PFSK-1 (cell line): ENCODE measurements at regions not wholly inside any gene's neighbourhood (a gene's known extent, or its start where the extent isn't known, plus 50 kb on each side); places are given as distances from the start of the nearest gene placed in this dataset.

Experiments used
- POLR2AphosphoS5 ChIP-seq: IDR thresholded peaks from 2 replicates; pipeline ENCODE4 v1.6.1; 2012; ENCODE audit warnings: low read depth, mild to moderate bottlenecking, control low read depth, low read length, moderate library complexity
- TAF1 ChIP-seq: IDR thresholded peaks from 2 replicates; pipeline ENCODE4 v1.6.1; 2012; ENCODE audit warnings: low read length, control low read depth, borderline replicate concordance; ENCODE audit not compliant: insufficient read depth
- TF ChIP-seq, protein P1 (sequence below), 2 experiments: IDR thresholded peaks; 2 replicates each; pipeline versions ENCODE4 v1.6.1 to v1.8.0; 2011 to 2012; ENCODE audit warnings: low read depth in 2 of 2, low read length in 2 of 2, control low read depth in 1 of 2, inconsistent platforms in 1 of 2, mild to moderate bottlenecking in 1 of 2, moderate library complexity in 1 of 2; ENCODE audit not compliant: insufficient read depth in 1 of 2

DNA sequence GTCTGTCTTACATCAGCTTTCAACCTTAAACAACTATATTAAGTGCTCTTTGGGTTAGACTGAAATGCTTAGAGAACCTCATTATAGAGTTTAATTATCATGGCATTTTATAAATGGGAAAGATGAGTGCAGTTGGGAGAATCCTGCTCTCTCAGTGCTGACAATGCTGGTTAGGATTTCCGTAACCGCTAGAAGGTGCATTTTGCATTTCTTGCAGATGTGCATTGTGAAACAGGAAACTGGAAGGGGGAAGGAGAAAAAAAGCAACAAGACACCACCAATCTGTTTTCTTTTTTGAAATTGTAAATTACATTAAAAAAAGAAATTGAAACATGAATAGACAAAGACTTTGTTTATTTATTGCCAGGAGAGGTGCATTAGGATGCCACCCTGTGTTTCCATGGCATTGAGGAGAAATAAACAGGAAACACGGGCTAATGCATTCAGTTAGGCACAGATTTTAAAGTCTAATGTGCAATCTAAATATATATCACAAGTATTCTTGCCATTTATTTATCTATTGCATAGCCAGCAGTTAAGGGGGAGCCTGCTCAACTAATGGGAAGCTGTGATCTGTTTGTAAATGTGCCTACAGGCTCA lies 478.9 kb downstream of the PSAT1 start:
- TF ChIP-seq TAF1 = no peak
- TF ChIP-seq, protein P1, sequence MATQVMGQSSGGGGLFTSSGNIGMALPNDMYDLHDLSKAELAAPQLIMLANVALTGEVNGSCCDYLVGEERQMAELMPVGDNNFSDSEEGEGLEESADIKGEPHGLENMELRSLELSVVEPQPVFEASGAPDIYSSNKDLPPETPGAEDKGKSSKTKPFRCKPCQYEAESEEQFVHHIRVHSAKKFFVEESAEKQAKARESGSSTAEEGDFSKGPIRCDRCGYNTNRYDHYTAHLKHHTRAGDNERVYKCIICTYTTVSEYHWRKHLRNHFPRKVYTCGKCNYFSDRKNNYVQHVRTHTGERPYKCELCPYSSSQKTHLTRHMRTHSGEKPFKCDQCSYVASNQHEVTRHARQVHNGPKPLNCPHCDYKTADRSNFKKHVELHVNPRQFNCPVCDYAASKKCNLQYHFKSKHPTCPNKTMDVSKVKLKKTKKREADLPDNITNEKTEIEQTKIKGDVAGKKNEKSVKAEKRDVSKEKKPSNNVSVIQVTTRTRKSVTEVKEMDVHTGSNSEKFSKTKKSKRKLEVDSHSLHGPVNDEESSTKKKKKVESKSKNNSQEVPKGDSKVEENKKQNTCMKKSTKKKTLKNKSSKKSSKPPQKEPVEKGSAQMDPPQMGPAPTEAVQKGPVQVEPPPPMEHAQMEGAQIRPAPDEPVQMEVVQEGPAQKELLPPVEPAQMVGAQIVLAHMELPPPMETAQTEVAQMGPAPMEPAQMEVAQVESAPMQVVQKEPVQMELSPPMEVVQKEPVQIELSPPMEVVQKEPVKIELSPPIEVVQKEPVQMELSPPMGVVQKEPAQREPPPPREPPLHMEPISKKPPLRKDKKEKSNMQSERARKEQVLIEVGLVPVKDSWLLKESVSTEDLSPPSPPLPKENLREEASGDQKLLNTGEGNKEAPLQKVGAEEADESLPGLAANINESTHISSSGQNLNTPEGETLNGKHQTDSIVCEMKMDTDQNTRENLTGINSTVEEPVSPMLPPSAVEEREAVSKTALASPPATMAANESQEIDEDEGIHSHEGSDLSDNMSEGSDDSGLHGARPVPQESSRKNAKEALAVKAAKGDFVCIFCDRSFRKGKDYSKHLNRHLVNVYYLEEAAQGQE (IDR thresholded peaks at IDR 0.05; ENCODE audit: insufficient read depth in 1 of 2, low read depth in 2 of 2, low read length in 2 of 2) = no peak
- TF ChIP-seq POLR2AphosphoS5 = no peak
